Activated T-cell treated with anti-CD3 and anti-CD28 coated beads, Interleukin-2, amount 50 U/mL, for 24 hours (primary cell): ENCODE measurements at regions not wholly inside any gene's neighbourhood (a gene's known extent, or its start where the extent isn't known, plus 50 kb on each side); places are given as distances from the start of the nearest gene placed in this dataset.

ENCODE experiments used
- DNase-seq: peaks from one replicate; pipeline ENCODE4 v3.0.0-alpha.2; 2020
- H3K27ac Mint-ChIP-seq: 2 replicates; pipeline ENCODE4 v1.8.0; 2020; ENCODE audit warnings: mild to moderate bottlenecking, mixed read lengths
- H3K27me3 Mint-ChIP-seq: 2 replicates; pipeline ENCODE4 v1.8.0; 2020; ENCODE audit warnings: mixed read lengths
- H3K36me3 Mint-ChIP-seq: 2 replicates; pipeline ENCODE4 v1.8.0; 2020; ENCODE audit warnings: low read depth, mixed read lengths
- H3K4me1 Mint-ChIP-seq: 2 replicates; pipeline ENCODE4 v1.8.0; 2020; ENCODE audit warnings: low read depth, mixed read lengths
- H3K4me3 Mint-ChIP-seq: 2 replicates; pipeline ENCODE4 v1.8.0; 2020; ENCODE audit warnings: mild to moderate bottlenecking, moderate library complexity, mixed read lengths
- H3K9me3 Mint-ChIP-seq: 2 replicates; pipeline ENCODE4 v1.8.0; 2020; ENCODE audit warnings: mixed read lengths

- Mint-ChIP-seq H3K4me1 (no peaks in the 10 kb centered on the region), H3K9me3 (no peaks in the 10 kb centered on the region), H3K36me3 (no peaks in the 10 kb centered on the region), H3K4me3 (no peak overlapping the region), H3K27me3 (peaks cover 9% of the 10 kb centered on the region), H3K27ac (no peak overlapping the region)
- no peak for DNase-seq
Observed at GRCh38 chr12:13654456-13654855, 326.9 kb downstream of the GRIN2B start.

GRCh38 chr12:13652105-13652504 lies 329.3 kb downstream of the GRIN2B start:
- H3K4me1 Mint-ChIP-seq: no peaks in the 10 kb centered on the region
- no peaks in the 10 kb centered on the region for H3K36me3 Mint-ChIP-seq
- peaks cover 5% of the 10 kb centered on the region for H3K27me3 Mint-ChIP-seq
- no peaks in the 10 kb centered on the region for H3K9me3 Mint-ChIP-seq
- no peak for DNase-seq
- no peak overlapping the region for H3K4me3 Mint-ChIP-seq
- no peak overlapping the region for H3K27ac Mint-ChIP-seq

- Mint-ChIP-seq H3K27me3 (peaks cover 6% of the 10 kb centered on the region), H3K27ac (no peak overlapping the region), H3K36me3 (no peaks in the 10 kb centered on the region), H3K4me3 (no peak overlapping the region), H3K9me3 (no peaks in the 10 kb centered on the region), H3K4me1 (no peaks in the 10 kb centered on the region)
- DNase-seq: no peak
Observed at GRCh38 chr12:13635709-13636108, 345.7 kb downstream of the GRIN2B start.

GRCh38 chr12:13631873-13632272 lies 349.5 kb downstream of the GRIN2B start:
- DNase-seq: no peak
- Mint-ChIP-seq H3K9me3 (no peaks in the 10 kb centered on the region), H3K27ac (no peak overlapping the region)

GRCh38 chr12:13630354-13630753 lies 351.0 kb downstream of the GRIN2B start:
- no peaks in the 10 kb centered on the region for H3K36me3 Mint-ChIP-seq
- H3K4me1 Mint-ChIP-seq: no peaks in the 10 kb centered on the region
- no peak overlapping the region for H3K4me3 Mint-ChIP-seq
- peaks cover 6% of the 10 kb centered on the region for H3K27me3 Mint-ChIP-seq
- H3K27ac Mint-ChIP-seq: no peak overlapping the region
- no peaks in the 10 kb centered on the region for H3K9me3 Mint-ChIP-seq
- DNase-seq: no peak

More at GRCh38 chr12:13631873-13632272, 349.5 kb downstream of the GRIN2B start:
- H3K27me3 Mint-ChIP-seq: peaks cover 6% of the 10 kb centered on the region
- no peaks in the 10 kb centered on the region for H3K4me1 Mint-ChIP-seq
- no peaks in the 10 kb centered on the region for H3K36me3 Mint-ChIP-seq
- no peak overlapping the region for H3K4me3 Mint-ChIP-seq

GRCh38 chr12:13628067-13628466 lies 353.3 kb downstream of the GRIN2B start:
- no peak overlapping the region for H3K4me3 Mint-ChIP-seq
- H3K9me3 Mint-ChIP-seq: no peaks in the 10 kb centered on the region
- no peak for DNase-seq
- H3K27me3 Mint-ChIP-seq: no peaks in the 10 kb centered on the region
- H3K4me1 Mint-ChIP-seq: no peaks in the 10 kb centered on the region
- no peaks in the 10 kb centered on the region for H3K36me3 Mint-ChIP-seq
- no peak overlapping the region for H3K27ac Mint-ChIP-seq

- no peak overlapping the region for H3K4me3 Mint-ChIP-seq
- H3K9me3 Mint-ChIP-seq: no peaks in the 10 kb centered on the region
- H3K4me1 Mint-ChIP-seq: no peaks in the 10 kb centered on the region
- no peaks in the 10 kb centered on the region for H3K36me3 Mint-ChIP-seq
- no peak for DNase-seq
- no peak overlapping the region for H3K27ac Mint-ChIP-seq
- H3K27me3 Mint-ChIP-seq: no peaks in the 10 kb centered on the region
Observed at GRCh38 chr12:13627536-13627935, 353.9 kb downstream of the GRIN2B start.

- no peak for DNase-seq
- Mint-ChIP-seq H3K36me3 (no peaks in the 10 kb centered on the region), H3K9me3 (no peaks in the 10 kb centered on the region), H3K27me3 (no peaks in the 10 kb centered on the region), H3K4me1 (no peaks in the 10 kb centered on the region), H3K4me3 (no peak overlapping the region), H3K27ac (no peak overlapping the region)
Observed at GRCh38 chr12:13613297-13613696, 368.1 kb downstream of the GRIN2B start.

- no peaks in the 10 kb centered on the region for H3K36me3 Mint-ChIP-seq
- H3K4me3 Mint-ChIP-seq: no peak overlapping the region
- no peak for DNase-seq
- H3K4me1 Mint-ChIP-seq: no peaks in the 10 kb centered on the region
- H3K27ac Mint-ChIP-seq: no peak overlapping the region
- no peaks in the 10 kb centered on the region for H3K27me3 Mint-ChIP-seq
- no peaks in the 10 kb centered on the region for H3K9me3 Mint-ChIP-seq
Observed at GRCh38 chr12:13609894-13610679, 371.3 kb downstream of the GRIN2B start.

GRCh38 chr12:13606290-13606689 lies 375.1 kb downstream of the GRIN2B start:
- no peak for DNase-seq
- Mint-ChIP-seq H3K9me3 (no peaks in the 10 kb centered on the region), H3K27me3 (no peaks in the 10 kb centered on the region), H3K36me3 (no peaks in the 10 kb centered on the region), H3K4me3 (no peak overlapping the region), H3K4me1 (no peaks in the 10 kb centered on the region), H3K27ac (no peak overlapping the region)

- Mint-ChIP-seq H3K4me3 (no peak overlapping the region), H3K27ac (no peak overlapping the region), H3K9me3 (no peaks in the 10 kb centered on the region), H3K36me3 (no peaks in the 10 kb centered on the region), H3K4me1 (no peaks in the 10 kb centered on the region), H3K27me3 (no peaks in the 10 kb centered on the region)
- no peak for DNase-seq
Observed at GRCh38 chr12:13603953-13604352, 377.4 kb downstream of the GRIN2B start.

- H3K27ac Mint-ChIP-seq: no peak overlapping the region
- no peaks in the 10 kb centered on the region for H3K9me3 Mint-ChIP-seq
- H3K27me3 Mint-ChIP-seq: peaks cover 6% of the 10 kb centered on the region
- DNase-seq: no peak
- no peaks in the 10 kb centered on the region for H3K36me3 Mint-ChIP-seq
- H3K4me1 Mint-ChIP-seq: no peaks in the 10 kb centered on the region
- H3K4me3 Mint-ChIP-seq: no peak overlapping the region
Observed at GRCh38 chr12:13602172-13602571, 379.2 kb downstream of the GRIN2B start.

GRCh38 chr12:13599176-13599575 lies 382.2 kb downstream of the GRIN2B start:
- H3K36me3 Mint-ChIP-seq: no peaks in the 10 kb centered on the region
- no peak overlapping the region for H3K4me3 Mint-ChIP-seq
- H3K4me1 Mint-ChIP-seq: no peaks in the 10 kb centered on the region
- no peaks in the 10 kb centered on the region for H3K9me3 Mint-ChIP-seq
- peaks cover 6% of the 10 kb centered on the region for H3K27me3 Mint-ChIP-seq
- no peak for DNase-seq
- H3K27ac Mint-ChIP-seq: no peak overlapping the region

GRCh38 chr12:13597837-13598236 lies 383.6 kb downstream of the GRIN2B start:
- Mint-ChIP-seq H3K36me3 (no peaks in the 10 kb centered on the region), H3K9me3 (no peaks in the 10 kb centered on the region), H3K27ac (no peak overlapping the region), H3K27me3 (peaks cover 6% of the 10 kb centered on the region), H3K4me3 (no peak overlapping the region), H3K4me1 (no peaks in the 10 kb centered on the region)
- DNase-seq: no peak

- Mint-ChIP-seq H3K27ac (no peak overlapping the region), H3K4me3 (no peak overlapping the region), H3K36me3 (no peaks in the 10 kb centered on the region), H3K9me3 (no peaks in the 10 kb centered on the region), H3K4me1 (no peaks in the 10 kb centered on the region), H3K27me3 (peaks cover 6% of the 10 kb centered on the region)
- no peak for DNase-seq
Observed at GRCh38 chr12:13597166-13597565, 384.2 kb downstream of the GRIN2B start.

GRCh38 chr12:13596714-13597113 lies 384.7 kb downstream of the GRIN2B start:
- H3K4me1 Mint-ChIP-seq: no peaks in the 10 kb centered on the region
- H3K27me3 Mint-ChIP-seq: peaks cover 6% of the 10 kb centered on the region
- H3K27ac Mint-ChIP-seq: no peak overlapping the region
- H3K36me3 Mint-ChIP-seq: no peaks in the 10 kb centered on the region
- H3K4me3 Mint-ChIP-seq: no peak overlapping the region
- H3K9me3 Mint-ChIP-seq: no peaks in the 10 kb centered on the region
- DNase-seq: no peak
